RPMI8226 (cell line): ENCODE measurements at regions not wholly inside any gene's neighbourhood (a gene's known extent, or its start where the extent isn't known, plus 50 kb on each side); places are given as distances from the start of the nearest gene placed in this dataset.
"Not testable (repeated sequence)": the region's sequence is repeated elsewhere in the genome, so short reads cannot be mapped to it uniquely, and the experiment has no call there.

Source experiments
- DNase-seq: peaks from one replicate; pipeline ENCODE4 v3.0.0-alpha.2; 2015

DNA sequence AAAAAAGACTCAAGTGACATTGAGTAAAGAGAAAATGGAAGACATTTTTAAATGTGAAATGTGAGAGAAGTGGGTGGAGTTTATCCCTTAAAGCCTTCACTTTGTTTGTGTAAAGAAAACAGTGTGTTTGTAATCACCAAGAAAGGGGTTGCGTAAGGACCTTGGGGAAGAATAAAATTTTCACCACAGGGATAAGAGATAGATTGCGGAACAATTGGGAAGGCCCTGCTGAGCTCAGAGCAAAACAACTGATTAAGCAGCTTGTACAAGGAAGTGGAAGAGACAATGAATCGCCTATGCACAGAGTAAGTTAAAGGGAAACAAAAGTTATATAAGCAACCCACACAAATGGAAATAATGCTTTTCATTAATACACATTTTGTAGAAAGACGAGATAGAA, 327.7 kb downstream of the RAD51AP2 start:
- no peak for DNase-seq

DNA sequence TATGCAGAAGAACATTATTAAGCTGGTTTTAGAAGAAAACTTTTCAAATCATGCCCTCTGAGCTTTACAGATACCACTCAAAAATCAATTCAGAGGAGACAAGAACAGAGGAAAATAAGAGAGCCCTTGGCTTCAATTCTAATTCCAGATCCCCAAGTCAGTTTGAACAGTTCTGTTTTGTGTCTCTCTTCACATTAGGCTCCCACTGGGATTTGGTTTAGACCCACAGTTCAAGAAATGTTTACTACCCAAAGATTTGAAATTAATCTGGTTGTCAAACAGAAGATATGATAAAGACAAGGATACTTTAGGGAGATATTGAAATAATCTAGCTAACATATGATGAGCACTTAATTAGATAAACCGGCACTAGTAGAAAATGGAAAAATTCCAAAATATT, 329.5 kb downstream of the RAD51AP2 start:
- DNase-seq, result no peak

DNA sequence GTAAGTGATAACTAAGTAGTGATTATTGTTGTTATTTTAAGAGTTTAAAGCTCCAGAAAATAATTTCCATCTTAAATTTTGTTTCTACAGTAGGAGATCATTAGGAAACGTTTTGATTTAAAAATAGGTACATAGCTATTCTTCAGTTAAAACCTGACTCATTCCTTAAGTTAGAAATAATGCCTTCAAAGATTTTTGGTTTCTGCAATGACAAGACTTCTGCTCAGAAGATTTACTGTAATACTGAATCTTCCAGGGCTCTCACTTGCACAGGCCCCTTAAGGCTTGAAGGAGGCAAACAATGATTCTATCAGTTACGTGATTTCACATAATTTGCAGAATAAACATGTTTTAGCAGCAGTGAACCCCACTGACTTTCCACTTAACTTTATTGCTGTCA, 333.7 kb downstream of the RAD51AP2 start:
- no peak for DNase-seq

DNA sequence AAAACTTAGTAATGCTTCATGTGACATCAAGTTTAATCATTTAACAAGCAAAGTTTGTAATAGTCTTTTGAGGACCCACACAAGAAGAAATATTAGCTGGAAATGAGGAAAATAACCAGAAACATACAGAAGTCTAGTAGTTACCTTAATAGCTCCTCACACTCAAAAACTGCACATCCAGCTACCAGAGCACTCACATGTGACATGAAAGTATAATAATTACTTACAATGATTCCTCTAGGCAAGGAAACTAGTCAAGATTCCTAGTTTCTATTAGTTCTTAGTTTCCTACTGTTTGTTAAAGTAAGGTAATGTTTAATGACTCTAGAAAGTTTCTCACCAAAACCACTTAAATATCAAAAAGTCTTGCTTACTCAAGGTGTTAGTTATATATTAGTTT, 335.8 kb downstream of the RAD51AP2 start:
- no peak for DNase-seq

DNA sequence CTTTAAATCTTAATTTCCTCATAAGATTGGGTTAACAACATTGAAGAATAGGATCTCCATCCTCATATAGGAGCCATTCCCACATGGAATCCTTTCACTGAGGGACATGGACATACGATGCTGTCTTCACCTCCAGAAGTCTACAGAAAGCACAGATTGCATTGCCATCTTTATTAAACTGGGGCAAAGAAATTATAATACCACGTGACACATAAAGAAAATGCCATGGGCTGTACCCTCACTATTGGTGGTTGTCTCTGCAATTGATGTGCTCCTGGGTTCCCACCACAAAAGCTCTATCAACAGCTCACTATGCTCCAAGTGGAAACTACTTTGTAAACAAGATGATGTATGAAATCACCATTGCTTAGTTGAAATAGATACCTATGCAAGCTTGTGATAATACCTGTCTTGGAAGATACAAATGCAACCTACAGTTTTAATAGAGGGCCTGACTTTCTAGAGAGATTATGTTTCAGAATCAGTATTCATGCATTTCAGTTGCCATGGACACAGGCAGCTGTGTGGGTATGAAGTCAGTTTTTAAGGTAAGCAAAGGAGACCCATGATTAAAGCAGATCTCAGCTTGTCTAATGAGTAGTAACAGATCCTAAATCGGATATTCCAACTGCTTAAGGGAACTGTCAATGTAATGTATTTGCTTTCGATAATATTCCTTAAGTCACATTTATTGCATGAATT, 337.0 kb downstream of the RAD51AP2 start:
- DNase-seq, result no peak

DNA sequence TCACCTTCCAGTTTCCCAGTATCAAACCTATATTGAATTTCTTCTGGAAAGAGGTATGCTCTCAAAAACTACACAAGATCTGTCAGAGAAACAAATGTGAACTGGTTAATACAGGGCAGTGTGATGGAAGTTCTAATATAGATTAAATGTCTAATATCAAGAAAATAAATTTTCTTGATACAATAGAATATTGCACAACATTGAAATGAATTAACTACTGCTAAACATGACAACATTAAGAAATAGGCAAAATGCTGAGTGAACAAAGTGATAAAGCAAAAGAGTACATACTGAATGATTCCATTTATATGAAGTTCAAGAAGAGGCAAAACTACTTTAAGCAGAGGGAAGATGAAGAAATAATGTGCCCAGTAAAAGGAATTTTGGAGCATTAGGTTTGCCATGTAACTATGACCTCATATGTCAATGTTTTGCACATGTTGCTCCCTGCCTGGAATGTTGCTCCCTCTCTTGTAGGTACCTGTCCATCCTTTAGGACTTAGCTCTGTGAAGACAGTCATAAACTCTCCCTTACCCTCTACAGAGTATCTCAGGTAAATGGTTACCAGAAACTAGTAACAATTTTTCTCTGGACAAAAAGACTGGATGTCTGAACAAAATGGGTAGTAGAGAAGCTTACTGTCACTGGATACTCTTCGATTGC, 339.0 kb downstream of the RAD51AP2 start:
- DNase-seq, result no peak

DNA sequence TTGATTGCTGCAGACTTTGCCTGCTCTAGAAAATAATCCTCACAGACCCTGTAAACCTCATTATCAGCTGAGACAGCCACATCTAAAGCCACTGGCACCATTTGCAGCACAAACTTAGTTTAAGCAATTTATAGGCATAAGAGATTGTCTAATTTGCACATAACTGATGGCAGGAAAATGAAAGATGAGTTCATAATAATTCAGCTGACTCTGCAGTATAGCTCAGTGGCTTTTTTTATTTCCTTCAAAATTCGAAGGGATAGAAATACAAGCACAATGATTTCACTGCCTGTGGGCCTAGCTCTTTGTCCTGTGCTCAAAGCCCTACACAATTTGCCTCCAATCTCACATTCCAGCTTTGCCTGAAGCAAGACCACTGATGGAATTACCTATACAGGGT, 341.2 kb downstream of the RAD51AP2 start:
- no peak for DNase-seq

DNA sequence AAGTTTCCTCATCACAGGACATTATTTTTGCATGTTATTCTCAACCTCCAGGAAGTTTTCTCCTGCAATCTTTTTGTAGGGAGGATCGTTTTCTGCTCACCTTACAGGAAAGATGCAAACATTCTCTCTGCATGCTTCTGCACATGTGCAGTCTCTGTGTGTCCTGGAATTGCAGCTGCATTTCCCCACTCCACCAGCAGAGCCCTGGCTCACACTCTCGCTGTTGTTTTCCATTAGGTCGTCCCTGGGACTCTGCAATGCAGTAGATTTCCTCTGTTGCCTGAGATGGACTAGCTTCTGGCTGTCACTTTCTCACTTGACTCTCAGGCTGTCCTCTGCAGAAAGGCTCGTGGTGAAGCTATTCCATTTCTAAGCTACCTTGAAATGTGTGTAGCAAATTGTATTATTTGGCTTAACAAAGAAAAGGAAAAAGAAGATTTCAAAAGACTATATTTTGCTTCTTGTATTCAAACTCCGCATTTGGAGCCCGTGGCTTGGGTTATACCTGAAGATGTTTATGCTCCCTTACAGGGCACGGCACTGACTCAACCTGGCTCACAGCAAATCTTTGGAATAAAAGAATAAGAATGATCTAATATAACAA, 346.7 kb downstream of the RAD51AP2 start:
- peak; percentile 43 for DNase-seq

DNA sequence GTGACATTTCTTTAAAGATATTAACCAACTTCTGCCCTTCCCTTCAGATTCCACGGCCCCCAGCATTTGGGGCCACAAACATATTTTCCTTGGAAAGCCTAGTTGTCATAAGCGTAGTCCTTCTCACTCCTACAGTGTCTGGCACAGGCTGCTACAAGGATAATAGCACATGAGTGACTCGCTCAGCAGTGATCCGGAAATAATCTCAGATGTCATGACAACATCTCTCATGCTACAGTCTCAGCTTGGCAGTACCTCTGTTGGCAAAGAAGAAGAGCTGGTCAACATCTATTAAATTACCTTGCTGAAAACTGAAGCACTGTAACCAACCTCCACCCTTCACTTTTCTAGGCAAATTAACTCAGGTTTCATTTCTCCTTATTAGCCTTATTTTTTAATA, 351.7 kb downstream of the RAD51AP2 start:
- DNase-seq, result no peak

DNA sequence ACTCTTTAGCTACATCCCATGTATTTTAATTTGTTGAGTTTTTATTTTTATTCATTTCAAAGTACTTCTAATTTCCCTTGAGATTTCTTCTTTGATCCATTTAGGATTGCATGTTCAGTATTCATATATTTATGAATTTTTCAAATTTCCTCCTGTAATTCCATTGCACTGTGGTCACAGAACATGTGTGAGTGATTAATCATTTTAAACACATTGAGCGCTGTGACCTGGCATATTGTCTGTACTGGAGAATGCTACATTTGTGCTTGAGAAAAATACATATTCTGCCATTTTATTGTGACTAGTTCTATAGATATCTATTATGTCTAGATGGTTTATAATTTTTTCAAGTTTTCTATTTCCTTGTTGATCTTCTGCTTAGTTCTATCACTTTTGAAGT, 353.7 kb downstream of the RAD51AP2 start:
- DNase-seq, result no peak

DNA sequence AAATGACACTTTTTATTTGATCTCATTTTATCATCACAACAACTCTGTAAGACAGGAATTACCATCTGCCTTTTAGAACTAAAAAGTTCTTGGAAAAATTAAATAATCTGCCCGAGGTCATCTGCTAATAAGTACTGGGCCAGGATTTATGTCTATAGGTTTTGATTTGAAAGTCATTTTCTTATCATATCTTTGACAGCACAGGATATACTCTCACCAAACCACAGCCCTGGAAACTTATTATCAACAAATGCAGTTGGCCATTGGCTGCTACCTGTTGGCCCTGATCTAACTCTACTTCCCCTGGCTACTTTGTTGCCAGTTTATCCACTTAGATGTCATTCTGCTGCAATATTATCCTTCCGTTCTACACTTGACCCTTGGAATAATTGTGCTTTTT, 354.6 kb downstream of the RAD51AP2 start:
- DNase-seq, result no peak

DNA sequence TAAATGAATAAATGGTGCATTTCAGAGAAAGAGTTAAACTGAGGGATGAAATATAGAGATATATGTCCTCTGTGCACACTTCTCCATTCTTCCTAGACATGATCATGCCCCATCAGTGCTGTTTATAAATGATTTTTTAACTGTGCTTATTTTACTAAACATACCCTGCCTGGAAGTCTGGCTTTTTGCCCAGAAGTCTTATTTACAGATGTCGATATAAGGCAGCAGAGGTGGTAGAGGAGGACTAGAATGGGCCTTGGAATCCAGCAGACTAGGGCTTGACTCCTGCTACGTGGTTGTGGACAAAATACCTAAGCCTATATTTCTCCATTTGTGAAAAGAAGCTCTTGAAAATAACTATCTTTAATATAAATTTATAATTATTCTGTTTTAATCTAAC, 355.5 kb downstream of the RAD51AP2 start:
- DNase-seq, result peak; percentile 10

DNA sequence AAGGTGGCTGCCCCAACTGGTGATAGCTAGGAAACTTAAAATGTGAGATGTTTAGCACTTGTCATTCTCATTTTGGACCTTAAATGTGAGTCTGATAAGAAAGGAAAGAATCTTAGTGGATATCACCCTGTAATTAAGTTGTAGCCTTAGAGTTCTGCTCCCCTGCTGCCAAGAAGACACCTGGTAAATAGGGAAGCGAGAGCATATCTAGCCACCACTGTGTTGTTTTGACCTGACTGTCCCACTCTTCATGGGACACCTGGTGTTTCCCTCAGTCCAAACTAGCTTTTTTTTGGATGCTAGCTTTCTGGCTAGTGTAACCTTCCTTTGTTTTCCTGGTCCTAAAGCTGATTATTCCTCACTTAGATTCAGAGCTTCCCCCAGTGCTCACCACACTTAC, 357.6 kb downstream of the RAD51AP2 start:
- DNase-seq, result peak; percentile 5

DNA sequence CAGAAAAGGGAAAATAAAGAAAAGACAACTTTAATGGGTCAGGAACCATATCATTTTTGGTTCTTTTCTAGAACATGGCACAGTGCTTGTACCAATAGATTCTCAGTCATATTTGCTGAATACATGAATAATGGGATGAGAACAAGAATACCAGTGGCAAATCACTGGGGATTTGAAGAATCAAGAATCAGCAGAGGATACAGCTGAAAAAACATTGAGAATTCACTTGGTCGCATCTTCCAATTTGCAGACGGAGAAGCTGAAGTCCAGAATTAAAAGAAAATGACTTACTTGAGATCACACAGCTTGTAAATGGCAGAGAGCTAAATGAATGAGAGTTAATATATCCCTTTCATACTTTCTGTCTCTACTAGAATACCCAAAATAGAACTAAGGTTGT, 362.2 kb downstream of the RAD51AP2 start:
- DNase-seq, result no peak

DNA sequence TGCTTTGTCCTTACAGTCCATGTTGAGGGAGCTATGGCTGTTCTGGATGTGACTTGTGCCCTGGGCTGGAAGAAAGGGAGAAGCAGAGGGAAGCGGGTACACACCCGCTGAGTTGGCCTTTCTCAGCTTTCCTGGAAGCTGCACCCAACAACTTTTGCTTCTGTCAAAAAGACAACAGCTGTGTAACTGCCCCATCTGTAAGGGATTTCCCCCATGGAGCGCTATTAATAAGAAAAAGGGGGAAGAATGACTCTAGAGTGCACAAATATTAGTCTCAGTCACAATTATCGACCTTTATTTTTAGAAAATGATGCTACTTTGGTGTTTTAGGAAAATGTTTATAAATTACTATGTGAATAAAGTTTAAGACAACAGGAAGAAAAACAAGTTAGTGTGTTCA, 368.3 kb downstream of the RAD51AP2 start:
- no peak for DNase-seq

DNA sequence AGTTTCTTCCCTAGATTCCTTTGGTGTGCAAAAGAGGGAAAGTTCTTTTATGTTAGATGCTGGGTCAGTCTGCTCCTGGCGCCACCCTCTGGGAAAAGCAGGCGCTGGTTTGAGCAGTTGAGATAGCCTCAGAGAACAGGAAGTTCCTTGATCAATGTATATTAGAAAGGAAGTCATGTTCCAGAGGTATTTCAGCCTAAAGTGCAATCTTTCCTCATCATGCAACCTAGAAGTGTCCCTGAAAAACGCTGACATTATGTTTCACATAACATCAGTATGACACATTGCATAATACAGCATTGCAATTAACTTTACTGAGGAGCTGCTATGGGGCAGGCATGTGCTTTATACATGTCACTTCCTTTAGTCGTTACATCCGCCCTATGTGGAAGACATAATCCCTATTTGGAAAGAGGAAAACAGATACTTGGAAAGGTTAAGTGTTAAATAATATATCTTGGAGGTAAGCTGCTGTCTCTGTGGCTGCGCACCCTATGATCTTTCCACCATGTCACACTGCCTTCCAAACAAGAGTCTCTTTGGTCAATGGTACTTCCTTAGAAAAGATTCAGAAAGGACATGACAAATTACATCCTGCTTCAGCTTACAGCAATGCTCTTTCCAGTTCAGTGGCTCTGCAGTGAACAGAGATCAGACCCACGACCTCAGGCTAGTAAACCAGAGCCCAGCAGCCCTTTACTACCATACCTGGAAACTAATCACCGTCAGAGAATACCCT, 369.7 kb downstream of the RAD51AP2 start:
- DNase-seq, result peak; percentile 15

DNA sequence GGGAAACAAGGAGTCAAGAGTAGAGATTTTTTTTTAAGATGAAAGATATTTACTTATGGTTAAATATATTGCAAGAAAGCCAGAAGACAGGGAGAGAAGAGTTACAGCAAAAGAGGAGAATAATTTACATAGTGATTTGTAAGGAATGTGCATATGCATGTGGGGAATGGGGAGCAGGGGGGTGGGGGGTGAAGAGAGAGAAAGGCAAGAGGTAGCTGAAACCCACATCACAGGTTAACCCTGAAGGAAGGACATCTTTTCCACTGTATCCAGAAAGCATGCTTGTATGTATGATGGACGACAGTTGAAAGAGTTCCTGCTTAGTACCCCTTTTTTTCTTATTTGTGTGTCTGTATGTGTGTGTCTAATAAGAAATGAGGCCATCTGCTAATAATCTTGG, 371.9 kb downstream of the RAD51AP2 start:
- DNase-seq, result no peak

DNA sequence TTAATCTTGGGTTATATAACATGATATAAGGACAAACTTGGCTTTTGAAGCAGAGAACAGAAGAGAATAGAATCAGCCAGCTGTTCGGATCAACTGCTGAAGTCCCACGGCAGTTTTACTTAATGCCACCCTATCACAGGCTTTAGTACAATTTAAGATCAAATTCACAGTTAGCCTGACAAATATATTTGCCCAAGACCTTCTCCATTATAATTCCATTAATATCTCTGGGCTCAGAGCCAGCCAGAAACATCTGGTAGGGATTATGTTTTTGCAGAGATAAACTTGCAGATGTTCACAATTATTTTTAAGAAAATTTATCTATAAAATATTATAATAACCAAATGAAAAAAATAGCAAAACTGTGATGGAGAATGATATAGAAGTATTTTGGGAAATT, 381.4 kb downstream of the RAD51AP2 start:
- no peak for DNase-seq

DNA sequence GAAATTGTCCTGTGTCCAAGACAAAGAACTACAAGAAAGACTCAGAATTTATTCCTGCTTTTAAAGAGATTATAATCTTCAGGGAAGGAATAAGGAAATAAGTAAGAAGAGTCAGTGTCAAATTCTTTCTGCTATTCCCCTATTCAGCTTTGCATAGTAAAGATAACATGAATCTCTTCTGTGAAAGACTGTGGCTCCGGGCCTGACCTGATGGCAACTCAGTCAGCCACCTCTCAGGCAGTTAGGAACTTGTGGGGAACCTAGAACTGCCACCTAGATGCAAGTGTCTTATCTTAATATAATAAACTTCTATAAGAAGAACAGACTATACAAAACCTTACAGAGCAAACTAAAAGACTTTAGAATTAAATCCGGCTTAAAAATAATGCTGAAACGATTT, 382.0 kb downstream of the RAD51AP2 start:
- DNase-seq, result no peak

DNA sequence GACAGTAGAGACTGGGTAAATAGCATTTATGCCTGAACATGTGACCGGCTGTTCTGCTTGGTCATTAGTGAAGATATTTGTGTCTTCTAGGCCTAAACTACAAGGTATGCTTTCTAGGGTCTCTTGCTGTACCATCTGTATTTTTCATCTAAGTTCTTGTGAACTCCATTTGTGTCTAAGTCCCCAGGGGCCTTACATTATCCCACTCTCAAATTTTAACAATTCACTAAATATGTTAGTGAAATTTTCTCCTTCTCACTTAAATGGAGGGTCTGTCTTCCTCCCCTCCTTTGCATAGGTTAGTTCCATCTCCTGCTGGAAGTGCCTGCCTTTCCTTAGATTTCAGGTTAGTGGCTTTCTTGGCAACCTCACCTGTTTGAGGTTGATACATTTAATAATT, 382.6 kb downstream of the RAD51AP2 start:
- no peak for DNase-seq

DNA sequence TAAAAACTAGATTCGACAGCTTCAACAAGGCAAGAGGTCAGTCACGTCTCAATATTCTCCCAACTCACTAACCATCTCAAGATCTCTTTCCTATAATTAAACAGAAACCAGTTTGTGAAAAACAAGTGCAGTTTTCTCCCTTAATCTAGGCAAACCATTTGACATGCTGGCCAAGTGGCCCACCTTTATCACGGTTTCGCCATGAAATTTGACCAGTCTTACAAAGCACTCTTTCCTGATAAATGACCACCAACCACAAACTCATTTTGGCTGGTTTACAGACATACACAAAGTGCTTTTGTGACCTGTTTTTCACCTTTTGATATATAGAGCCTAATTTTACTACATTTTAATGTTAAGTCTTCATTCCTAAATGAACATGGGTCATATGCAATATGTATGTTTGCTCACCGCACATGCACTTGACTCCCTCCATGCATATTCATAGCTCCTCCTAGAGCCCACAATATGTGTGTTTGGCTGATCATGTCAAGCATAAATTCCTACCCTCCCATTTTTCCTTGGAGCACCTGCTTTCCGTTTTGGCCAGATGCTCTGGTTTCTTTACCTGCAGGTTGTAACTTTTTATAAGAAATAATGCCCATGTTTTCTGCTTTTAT, 385.1 kb downstream of the RAD51AP2 start:
- DNase-seq, result no peak

DNA sequence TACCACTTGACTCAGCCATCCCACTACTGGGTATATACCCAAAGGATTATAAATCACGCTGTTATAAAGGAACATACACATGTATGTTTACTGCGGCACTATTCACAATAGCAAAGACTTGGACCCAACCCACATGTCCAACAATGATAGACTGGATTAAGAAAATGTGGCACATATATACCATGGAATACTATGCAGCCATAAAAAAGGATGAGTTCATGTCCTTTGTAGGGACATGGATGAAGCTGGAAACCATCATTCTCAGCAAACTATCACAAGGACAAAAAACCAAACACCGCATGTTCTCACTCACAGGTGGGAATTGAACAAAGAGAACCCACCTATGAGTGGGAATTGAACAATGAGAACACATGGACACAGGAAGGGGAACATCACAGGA, 387.6 kb downstream of the RAD51AP2 start:
- DNase-seq, result not testable (repeated sequence)

DNA sequence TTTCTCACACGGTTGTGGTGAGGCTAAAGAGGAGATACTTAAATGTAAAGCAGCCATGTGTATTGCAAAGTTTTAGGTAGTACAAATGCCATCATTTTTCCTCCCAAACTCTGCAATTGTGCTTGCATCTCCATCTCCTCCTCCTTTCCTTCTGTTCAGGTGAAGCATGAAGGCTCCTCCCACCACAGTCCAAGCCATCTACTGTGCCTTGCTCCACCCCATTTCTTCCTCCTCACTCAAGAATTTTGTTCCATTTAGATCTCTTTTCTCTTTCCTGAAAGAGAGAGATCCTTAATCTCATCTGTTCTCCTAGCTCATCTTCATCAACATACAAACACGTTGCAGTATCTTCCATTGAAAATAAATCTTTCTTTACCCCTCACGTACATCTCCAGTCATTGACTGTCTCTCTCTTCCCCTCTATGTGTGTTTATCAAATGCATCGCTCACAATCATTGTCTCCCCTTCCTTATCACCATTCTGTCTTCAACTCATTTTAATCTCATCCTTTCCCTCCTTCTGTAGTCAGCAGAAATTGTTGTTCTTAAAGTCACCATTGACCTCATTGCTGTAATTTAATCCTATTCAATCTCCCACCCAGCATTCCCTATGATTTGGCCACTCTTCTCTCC, 392.1 kb downstream of the RAD51AP2 start:
- no peak for DNase-seq
